ENCODE measurements at regions not wholly inside any gene's neighbourhood (a gene's known extent, or its start where the extent isn't known, plus 50 kb on each side); places are given as distances from the start of the nearest gene placed in this dataset.
A peak's percentile ranks its signal among the peaks of the same experiment; 100 is the strongest.

- H4K20me1 ChIP-seq (ENCODE audit: insufficient read depth, low read length) = no peaks in the 10 kb centered on the region
- H3K27ac ChIP-seq (ENCODE audit: low read depth, low read length) = no peak overlapping the region
- no peak overlapping the region for H3K4me3 ChIP-seq (ENCODE audit: insufficient read depth, low read depth, low read length)
- FAIRE-seq (no peak), DNase-seq (ENCODE audit: low read depth) (no peak)
- H3K79me2 ChIP-seq (ENCODE audit: insufficient read depth, low read length) = no peaks in the 10 kb centered on the region
- Mint-ChIP-seq H3K4me1 (ENCODE audit: low read depth, unreplicated experiment) (peaks cover 5% of the 10 kb centered on the region), H3K27me3 (ENCODE audit: low read depth, unreplicated experiment) (peaks cover 13% of the 10 kb centered on the region), H3K9me3 (ENCODE audit: unreplicated experiment) (no peaks in the 10 kb centered on the region), H3K27ac (ENCODE audit: unreplicated experiment) (no peak overlapping the region), H3K36me3 (ENCODE audit: low read depth, unreplicated experiment) (no peaks in the 10 kb centered on the region), H3K4me3 (ENCODE audit: unreplicated experiment) (no peak overlapping the region)
- no peak overlapping the region for H3K4me2 ChIP-seq (ENCODE audit: low read length)
- H3K36me3 ChIP-seq (ENCODE audit: insufficient read depth, low read length) = no peaks in the 10 kb centered on the region
- TF ChIP-seq CTCF (IDR thresholded peaks at IDR 0.05; ENCODE audit: insufficient read depth, low read depth, low read length) (no peak), EZH2 (IDR thresholded peaks at IDR 0.05; ENCODE audit: insufficient read depth, low read length) (no peak)
- no peak overlapping the region for H2AFZ ChIP-seq (ENCODE audit: low read depth, low read length)
- H3K9ac ChIP-seq (ENCODE audit: low read length) = no peak overlapping the region
- no peaks in the 10 kb centered on the region for H3K9me3 ChIP-seq (ENCODE audit: insufficient read depth, low read depth, low read length)
- no peaks in the 10 kb centered on the region for H3K27me3 ChIP-seq (ENCODE audit: insufficient read depth, low read length)
- peaks cover 14% of the 10 kb centered on the region for H3K4me1 ChIP-seq (ENCODE audit: insufficient read depth, low read length)
Measured at GRCh38 chr22:27292542-27293299, 508.8 kb downstream of the MN1 start.

DNA sequence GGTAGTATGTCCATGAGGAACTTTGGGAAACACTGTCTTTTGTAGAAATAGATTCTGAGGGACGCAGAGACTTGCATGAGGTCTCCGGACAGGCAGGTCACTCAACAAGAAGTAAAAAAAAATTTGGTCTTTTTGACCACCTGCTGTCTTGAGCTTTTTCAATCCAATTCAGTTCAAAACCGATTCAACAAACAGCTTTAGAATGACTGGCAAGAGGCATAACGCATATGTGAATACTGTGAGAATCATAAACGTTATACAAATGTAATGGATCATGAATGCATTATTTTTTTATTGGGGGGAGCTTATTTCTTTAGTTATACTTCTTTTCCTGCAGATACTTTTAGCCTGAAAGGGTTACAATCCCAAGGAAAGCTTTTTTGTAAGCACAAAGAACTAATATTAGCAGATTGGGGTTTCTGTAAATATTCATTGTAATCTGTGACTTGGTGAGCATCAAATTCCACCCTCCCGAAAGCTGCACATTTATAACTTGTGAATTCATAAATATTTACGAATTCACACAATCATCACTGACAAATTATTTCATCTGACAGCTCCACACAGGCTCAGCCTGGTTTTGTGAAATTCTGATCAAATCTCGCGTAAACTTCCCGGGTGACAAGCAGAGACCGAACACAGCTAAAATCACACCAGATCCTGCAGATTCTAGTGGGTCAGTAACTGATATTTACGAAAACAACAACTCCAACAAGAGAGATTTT lies 507.7 kb downstream of the MN1 start:
- H3K36me3 ChIP-seq (ENCODE audit: insufficient read depth, low read length) = no peaks in the 10 kb centered on the region
- no peak overlapping the region for H3K4me3 Mint-ChIP-seq (ENCODE audit: unreplicated experiment)
- no peaks in the 10 kb centered on the region for H3K27me3 ChIP-seq (ENCODE audit: insufficient read depth, low read length)
- DNase-seq (ENCODE audit: low read depth) (no peak), FAIRE-seq (no peak)
- no peak overlapping the region for H3K27ac Mint-ChIP-seq (ENCODE audit: unreplicated experiment)
- H3K4me2 ChIP-seq (ENCODE audit: low read length) = no peak overlapping the region
- H3K79me2 ChIP-seq (ENCODE audit: insufficient read depth, low read length) = no peaks in the 10 kb centered on the region
- H3K27ac ChIP-seq (ENCODE audit: low read depth, low read length) = no peak overlapping the region
- TF ChIP-seq EZH2 (IDR thresholded peaks at IDR 0.05; ENCODE audit: insufficient read depth, low read length) = no peak
- no peak for TF ChIP-seq CTCF (IDR thresholded peaks at IDR 0.05; ENCODE audit: insufficient read depth, low read depth, low read length)
- H3K9me3 ChIP-seq (ENCODE audit: insufficient read depth, low read depth, low read length) = no peaks in the 10 kb centered on the region
- H3K4me1 ChIP-seq (ENCODE audit: insufficient read depth, low read length) = peaks cover 23% of the 10 kb centered on the region
- no peaks in the 10 kb centered on the region for H4K20me1 ChIP-seq (ENCODE audit: insufficient read depth, low read length)
- no peak overlapping the region for H2AFZ ChIP-seq (ENCODE audit: low read depth, low read length)
- H3K9me3 Mint-ChIP-seq (ENCODE audit: unreplicated experiment) = no peaks in the 10 kb centered on the region
- H3K36me3 Mint-ChIP-seq (ENCODE audit: low read depth, unreplicated experiment) = no peaks in the 10 kb centered on the region
- no peak overlapping the region for H3K9ac ChIP-seq (ENCODE audit: low read length)
- H3K4me1 Mint-ChIP-seq (ENCODE audit: low read depth, unreplicated experiment) = peaks cover 16% of the 10 kb centered on the region
- peaks cover 5% of the 10 kb centered on the region for H3K27me3 Mint-ChIP-seq (ENCODE audit: low read depth, unreplicated experiment)
- H3K4me3 ChIP-seq (ENCODE audit: insufficient read depth, low read depth, low read length) = no peak overlapping the region

DNA sequence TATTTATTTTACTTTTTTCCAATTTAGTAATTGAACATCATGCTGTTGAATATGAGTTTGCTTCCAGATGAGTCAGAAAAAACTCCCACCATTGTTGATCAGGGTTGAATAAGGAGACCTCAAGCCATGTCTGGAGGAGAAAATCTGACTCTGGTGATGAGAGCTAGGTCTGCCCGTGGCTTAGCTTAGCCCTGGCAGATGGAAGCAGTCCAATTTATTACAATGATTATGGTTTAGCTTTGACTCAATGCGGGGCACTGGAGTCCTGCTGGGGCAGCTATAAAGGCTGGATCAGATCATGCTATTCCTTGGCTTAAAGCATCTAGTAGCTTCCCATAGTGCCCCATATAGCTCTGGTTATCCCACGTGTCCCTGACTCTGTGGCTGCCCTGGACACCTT lies 506.5 kb downstream of the MN1 start:
- TF ChIP-seq EZH2 (IDR thresholded peaks at IDR 0.05; ENCODE audit: insufficient read depth, low read length) (no peak), CTCF (IDR thresholded peaks at IDR 0.05; ENCODE audit: insufficient read depth, low read depth, low read length) (no peak)
- H3K4me3 ChIP-seq (ENCODE audit: insufficient read depth, low read depth, low read length) = no peak overlapping the region
- no peaks in the 10 kb centered on the region for H4K20me1 ChIP-seq (ENCODE audit: insufficient read depth, low read length)
- H3K9me3 ChIP-seq (ENCODE audit: insufficient read depth, low read depth, low read length) = no peaks in the 10 kb centered on the region
- Mint-ChIP-seq H3K9me3 (ENCODE audit: unreplicated experiment) (no peaks in the 10 kb centered on the region), H3K36me3 (ENCODE audit: low read depth, unreplicated experiment) (no peaks in the 10 kb centered on the region), H3K27ac (ENCODE audit: unreplicated experiment) (no peak overlapping the region), H3K4me1 (ENCODE audit: low read depth, unreplicated experiment) (peaks cover 18% of the 10 kb centered on the region), H3K4me3 (ENCODE audit: unreplicated experiment) (no peak overlapping the region), H3K27me3 (ENCODE audit: low read depth, unreplicated experiment) (no peaks in the 10 kb centered on the region)
- H3K4me1 ChIP-seq (ENCODE audit: insufficient read depth, low read length) = peaks cover 34% of the 10 kb centered on the region
- H2AFZ ChIP-seq (ENCODE audit: low read depth, low read length) = no peak overlapping the region
- H3K27ac ChIP-seq (ENCODE audit: low read depth, low read length) = no peak overlapping the region
- DNase-seq (ENCODE audit: low read depth) = peak; percentile 45
- H3K36me3 ChIP-seq (ENCODE audit: insufficient read depth, low read length) = no peaks in the 10 kb centered on the region
- H3K9ac ChIP-seq (ENCODE audit: low read length) = no peak overlapping the region
- H3K4me2 ChIP-seq (ENCODE audit: low read length) = no peak overlapping the region
- H3K27me3 ChIP-seq (ENCODE audit: insufficient read depth, low read length) = no peaks in the 10 kb centered on the region
- no peaks in the 10 kb centered on the region for H3K79me2 ChIP-seq (ENCODE audit: insufficient read depth, low read length)
- no peak for FAIRE-seq

Measured in astrocyte (in vitro differentiated cells and primary cell).